OCI-LY7 (cell line): ENCODE measurements at regions not wholly inside any gene's neighbourhood (a gene's known extent, or its start where the extent isn't known, plus 50 kb on each side); places are given as distances from the start of the nearest gene placed in this dataset.
"Not testable (repeated sequence)": the region's sequence is repeated elsewhere in the genome, so short reads cannot be mapped to it uniquely, and the experiment has no call there.

Experiments used
- EZH2phosphoT487 ChIP-seq: fragments of 200-600 bp; sonication (generic); IDR thresholded peaks from 2 replicates; pipeline ENCODE4 v1.6.1; 2018; ENCODE audit warnings: low read depth, borderline replicate concordance, mild to moderate bottlenecking, mixed run types, antibody characterized with exemption, low read length, moderate library complexity, mixed read lengths
- TF ChIP-seq, protein P1 (sequence below): fragments of 200-600 bp; sonication (generic); conservative IDR thresholded peaks from 2 replicates; pipeline ENCODE4 v1.5.1; 2014; ENCODE audit warnings: mild to moderate bottlenecking, antibody characterized with exemption, low read length, moderate library complexity, mixed read lengths

DNA sequence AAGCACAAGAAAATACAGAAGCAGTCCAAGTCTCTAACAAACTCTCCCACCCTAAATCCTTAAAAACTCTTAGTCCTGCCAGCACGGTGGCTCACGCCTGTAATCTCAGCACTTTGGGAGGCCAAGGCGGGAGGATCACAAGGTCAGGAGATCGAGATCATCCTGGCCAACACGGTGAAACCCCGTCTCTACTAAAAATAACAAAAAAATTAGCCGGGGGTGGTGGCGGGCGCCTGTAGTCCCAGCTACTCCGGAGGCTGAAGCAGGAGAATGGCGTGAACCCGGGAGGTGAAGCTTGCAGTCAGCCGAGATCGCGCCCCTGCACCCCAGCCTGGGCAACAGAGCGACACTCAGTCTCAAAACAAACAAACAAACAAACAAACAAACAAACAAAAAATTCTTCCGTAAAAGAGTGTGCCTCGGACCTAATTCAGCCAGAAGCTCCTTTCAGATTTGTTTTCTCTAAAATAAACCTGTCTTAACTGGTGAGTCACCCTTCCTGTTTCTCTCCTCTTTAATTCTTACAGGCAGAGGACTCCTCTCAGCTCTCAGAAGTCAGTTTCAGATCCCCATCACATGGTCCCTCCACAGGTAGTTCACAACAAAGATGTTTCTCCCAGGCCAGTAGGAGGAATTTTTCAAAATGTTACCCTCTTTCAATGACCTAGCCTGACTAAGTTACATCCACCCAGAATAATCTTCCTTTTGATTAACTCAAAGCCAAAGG, 953.2 kb downstream of the STIM2 start:
- not testable (repeated sequence) for TF ChIP-seq EZH2phosphoT487
- TF ChIP-seq, protein P1, sequence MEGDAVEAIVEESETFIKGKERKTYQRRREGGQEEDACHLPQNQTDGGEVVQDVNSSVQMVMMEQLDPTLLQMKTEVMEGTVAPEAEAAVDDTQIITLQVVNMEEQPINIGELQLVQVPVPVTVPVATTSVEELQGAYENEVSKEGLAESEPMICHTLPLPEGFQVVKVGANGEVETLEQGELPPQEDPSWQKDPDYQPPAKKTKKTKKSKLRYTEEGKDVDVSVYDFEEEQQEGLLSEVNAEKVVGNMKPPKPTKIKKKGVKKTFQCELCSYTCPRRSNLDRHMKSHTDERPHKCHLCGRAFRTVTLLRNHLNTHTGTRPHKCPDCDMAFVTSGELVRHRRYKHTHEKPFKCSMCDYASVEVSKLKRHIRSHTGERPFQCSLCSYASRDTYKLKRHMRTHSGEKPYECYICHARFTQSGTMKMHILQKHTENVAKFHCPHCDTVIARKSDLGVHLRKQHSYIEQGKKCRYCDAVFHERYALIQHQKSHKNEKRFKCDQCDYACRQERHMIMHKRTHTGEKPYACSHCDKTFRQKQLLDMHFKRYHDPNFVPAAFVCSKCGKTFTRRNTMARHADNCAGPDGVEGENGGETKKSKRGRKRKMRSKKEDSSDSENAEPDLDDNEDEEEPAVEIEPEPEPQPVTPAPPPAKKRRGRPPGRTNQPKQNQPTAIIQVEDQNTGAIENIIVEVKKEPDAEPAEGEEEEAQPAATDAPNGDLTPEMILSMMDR, result not testable (repeated sequence)
